NCI-H1105 treated with DMSO at 0.1 percent for 48 hours (cell line): ENCODE measurements at regions not wholly inside any gene's neighbourhood (a gene's known extent, or its start where the extent isn't known, plus 50 kb on each side); places are given as distances from the start of the nearest gene placed in this dataset.
"Not testable (repeated sequence)": the region's sequence is repeated elsewhere in the genome, so short reads cannot be mapped to it uniquely, and the experiment has no call there.

Experiments
- DNase-seq: peaks from one replicate; lab custom pipeline; 2025; lab: John Stamatoyannopoulos, UW

DNA sequence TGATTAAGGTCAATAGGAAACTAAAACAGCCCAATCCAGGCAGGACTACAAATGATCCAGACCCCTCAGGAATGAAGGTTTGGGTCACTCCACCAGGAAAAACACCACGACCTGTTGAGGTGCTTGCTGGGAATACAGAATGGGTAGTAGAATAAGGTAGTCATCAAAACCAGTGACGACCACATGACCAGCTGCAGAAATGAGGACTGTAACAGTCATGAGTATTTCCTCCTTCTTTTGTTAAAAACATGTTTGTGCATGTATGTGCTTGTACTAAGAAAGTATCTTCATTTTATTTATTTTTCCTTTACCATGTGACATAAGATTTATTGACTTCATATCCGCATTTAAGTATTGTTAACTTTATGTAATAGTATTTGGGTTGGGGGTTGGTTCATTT, 603.5 kb upstream of the NR3C2 start:
- no peak for DNase-seq

DNA sequence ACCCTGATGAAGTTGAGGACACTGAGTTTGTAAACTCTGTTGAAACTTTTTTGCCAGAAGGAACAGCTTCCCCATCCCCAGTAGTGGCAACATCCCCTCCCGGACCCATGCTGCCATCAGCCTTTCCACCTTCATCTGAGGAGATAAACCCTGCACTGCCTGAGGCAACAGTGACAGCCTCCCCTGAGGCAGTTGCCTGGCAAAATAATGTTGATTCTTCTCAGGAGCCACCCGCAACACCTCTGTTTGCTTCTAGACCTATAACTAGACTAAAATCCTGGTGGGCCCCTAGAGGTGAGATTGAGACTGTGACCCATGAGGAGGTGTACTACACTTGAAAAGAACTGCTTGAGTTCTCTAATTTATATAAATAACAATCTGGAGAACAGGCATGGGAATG, 597.6 kb upstream of the NR3C2 start:
- DNase-seq, result not testable (repeated sequence)

DNA sequence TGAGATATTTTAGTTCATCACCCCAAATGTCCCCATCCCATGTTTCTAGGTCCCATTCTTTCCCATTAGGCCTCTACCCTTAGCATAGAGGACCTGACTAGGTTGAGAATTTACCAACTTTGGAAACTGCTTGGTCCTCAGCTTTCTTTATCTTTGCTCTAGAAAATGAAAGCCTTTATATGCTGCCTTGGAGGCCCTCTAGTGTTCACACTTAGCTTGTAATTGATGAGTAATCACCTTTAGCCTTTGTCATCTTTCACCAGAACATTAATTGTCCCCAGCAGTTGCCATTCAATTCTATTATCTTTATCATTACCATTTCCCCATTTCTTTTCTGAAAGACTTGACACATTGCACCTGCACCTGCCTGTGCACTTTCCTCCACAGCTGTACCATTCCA, 589.2 kb upstream of the NR3C2 start:
- no peak for DNase-seq

DNA sequence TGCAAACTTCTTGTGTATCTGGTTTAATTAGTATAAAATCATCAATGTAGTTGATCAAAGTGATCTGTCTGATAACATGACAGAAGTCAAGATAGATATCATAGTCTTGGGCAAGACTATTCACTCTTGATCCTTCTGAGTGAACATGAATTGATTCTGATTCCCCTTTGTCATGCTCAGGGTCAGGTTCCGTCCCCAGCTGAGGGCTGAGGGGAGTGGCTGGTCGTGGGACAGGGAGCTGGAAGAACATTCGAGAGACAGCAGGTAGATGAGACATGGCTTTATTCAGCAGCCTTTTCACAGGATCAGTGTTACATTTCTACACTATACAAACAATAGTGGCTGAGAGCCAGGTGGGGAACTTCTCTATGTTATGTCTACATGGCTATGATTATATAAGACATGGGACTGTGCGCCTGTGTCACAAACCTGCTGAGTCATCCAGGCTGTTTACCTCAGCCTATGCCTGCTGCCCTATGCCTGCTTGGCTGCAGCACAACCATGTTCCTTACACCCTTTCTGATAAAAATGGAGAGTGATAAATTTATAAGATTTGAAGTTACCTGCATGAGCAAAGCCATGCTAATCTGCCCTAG, 586.9 kb upstream of the NR3C2 start:
- DNase-seq, result no peak

DNA sequence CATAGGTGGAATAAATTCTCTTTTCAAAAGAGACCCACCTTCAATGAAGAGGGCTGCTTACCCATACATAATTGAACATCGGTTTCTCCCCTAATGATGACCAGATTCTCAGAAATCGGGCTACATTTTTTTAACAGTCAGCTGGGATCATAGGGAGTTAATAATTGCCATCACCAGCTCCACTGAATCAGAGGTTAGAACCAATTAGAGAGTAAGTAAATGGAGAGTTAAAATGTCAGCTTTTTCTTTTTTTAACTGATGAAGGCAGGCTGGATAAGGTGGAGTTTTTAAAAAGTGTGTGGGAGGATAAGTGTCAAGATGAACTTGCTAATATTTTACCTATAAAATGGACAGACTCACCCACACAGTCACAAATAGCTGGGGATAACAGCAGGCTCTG, 584.5 kb upstream of the NR3C2 start:
- no peak for DNase-seq

DNA sequence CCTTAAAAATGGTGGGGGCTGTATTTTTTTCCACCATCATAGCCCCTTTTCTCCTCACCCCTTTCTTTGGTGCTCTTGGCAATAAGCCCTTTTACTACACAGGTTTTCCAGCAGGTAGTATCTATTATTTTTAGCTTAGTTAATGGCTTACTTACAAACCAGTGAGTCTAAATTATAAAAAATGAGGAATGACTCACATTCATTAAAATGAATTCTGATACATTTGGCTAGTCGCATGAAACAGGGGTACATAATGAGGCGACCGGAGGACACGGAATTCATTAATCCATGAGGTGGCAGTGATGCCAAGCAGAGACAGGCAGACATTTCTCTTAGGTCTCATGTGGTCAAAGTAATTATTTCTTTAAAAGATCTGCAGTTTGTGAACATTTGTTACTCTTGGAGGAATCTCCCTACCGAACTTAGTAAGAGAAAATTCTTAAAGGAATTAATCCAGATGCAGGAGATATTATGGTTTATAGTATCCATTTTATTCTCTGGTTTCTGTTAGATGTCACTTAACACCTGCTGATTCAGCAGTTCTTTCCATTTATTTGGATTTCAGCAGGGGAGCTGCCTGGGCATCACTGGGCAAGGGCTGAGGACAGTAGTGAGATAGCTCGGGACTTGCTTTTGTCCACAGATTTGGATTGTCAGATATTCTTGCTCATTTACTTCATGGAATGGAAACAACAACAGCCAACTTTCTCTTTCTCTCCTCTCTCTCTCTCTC, 575.0 kb upstream of the NR3C2 start:
- no peak for DNase-seq

DNA sequence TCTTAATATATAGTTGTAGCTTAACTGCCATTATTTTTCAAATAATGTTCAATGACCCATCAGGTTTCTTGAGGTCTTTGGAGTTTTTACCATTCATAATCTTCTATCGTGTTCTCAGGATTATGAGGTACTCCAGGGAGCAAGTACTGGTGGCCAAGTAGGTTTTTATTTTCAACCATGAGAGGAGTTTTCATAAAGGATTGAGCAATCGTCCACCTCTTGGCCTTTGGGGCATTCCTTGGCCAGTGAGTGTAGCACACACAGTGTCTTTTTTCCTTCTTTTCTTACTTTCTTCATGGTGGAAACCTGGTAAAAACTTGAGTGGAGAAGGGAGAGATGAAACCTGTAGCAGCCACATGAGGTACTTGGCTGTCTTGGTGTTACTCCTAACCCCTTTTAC, 567.0 kb upstream of the NR3C2 start:
- no peak for DNase-seq

DNA sequence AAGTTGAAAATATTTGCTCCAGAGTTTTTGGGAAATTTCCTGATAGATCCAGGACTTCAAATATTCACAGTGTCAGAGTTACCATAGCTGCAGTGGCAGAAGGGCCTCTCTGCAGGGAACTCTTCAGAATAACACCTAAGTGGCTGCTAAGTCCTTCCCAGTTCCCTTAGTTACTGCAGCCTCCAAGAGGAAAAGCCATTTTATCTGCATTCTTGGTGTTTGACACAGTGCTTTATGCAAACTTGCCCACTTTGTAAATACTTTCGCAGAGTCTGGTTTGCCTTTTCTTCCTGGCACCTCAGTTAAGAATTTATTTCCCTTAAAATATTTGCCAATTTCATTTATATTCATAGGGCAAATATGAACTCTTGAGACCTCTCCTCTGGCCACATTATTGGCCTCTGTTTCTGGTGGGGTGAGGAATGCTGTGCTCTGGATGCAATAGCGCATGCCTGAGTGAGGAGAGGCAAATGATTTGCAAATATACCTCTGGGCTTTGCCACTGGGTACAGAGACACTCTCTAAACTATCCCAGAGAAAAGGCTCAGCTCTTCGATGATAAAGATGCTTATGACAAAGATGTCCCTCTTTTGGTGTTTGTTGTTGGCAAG, 566.3 kb upstream of the NR3C2 start:
- DNase-seq, result no peak

DNA sequence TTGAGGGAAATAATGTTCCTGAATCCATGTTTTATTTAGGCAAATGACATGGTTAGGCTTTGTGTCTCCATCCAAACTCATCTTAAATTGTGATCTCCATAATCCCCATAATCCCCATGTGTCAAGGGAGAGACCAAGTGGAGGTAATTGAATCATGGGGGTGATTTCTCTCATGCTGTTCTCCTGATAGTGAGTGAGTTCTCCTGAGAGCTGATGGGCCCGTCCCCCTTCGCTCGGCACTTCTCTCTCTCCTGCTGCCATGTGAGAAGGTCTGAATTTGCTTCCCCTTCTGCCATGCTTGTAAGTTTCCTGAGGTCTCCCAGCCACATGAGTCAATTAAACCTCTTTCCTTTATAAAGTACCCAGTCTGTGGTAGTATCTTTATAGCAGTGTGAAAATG, 563.0 kb upstream of the NR3C2 start:
- no peak for DNase-seq

DNA sequence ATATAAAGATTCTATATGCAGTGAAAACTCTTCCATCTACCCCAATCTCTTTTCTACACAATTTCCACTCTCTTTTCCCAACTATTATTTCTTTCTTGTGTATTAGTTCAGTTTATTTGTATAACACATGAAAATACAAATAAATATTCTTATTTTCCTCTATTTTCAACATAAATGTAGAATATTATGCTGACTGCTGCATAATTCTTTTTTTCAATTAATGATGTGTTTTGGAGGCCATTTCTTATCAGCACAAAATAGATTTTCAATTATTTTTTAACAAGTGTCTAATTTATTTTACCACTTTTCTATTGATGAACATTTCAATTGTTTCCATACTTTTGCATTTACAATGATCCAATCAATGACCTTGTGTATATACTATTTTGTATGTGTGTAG, 557.7 kb upstream of the NR3C2 start:
- DNase-seq, result no peak

DNA sequence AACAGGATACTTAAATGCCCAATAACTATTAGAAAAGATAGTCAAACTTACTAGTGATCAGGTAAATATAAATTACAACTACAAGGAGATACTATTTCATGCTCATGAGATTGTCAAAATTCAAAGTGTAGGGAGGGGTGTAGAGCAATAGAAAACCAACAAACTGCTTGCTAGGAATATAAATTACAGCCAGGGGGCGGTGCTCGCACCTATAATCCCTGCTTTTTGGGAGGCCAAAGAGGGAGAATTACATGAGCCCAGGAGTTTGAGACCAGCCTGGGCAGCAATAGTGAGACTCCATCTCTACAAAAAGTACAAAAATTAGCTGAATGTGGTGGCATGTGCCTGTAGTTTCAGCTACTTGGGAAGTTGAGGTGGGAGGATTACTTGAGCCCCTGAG, 556.5 kb upstream of the NR3C2 start:
- DNase-seq, result no peak

DNA sequence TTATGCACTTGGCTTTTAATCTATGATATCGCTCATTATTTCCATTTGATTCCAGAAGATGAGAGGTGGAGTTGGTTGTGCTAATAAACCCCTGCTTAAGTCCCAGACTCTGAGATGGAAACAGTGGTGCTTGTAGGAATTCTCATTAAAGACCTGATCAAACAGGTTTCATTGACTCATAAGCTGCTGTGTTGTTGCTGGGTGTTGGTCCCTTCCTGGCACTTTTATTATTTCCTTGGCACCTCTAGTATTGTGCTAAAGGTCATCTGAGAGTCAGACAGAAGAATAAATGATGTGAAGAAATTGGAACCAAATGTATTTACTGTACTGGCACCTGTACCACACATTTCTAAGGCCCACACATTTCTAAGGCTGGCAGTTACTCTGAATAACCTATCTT, 544.7 kb upstream of the NR3C2 start:
- DNase-seq, result no peak

DNA sequence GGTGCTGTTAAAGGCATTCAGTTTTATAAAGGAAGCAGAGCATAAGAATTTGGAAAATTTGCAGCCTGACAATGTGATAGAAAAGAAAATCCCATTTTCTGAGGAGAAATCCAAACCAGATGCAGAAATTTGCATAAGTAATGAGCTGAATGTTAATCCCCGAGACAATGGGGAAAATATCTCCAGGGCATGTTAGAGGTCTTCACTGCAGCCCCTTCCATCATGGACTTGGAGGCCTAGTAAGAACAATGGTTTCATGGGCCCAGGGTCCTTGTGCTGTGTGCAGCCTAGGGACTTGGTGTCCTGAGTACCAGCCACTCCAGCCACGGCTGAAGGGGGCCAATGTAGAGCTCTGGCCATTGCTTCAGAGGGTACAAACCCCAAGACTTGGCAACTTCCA, 542.7 kb upstream of the NR3C2 start:
- no peak for DNase-seq

DNA sequence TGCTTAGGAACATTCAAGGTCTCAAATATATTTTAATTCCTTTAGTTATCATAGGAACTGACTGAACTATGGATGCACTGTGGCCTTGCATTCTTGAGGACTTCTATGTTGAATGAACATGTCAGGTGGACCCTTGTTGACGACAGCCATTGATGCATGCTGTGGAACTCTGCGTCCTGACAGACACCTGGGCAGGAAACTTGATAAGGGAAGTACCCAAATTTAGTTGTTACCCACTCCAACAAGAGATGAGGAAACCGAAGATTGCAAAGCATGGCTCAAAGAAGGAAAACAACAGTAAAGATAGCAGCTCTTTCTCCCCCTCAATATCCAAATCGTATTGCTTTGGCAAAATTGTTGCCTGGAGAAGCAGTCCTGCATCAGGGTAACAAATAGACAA, 540.0 kb upstream of the NR3C2 start:
- no peak for DNase-seq

DNA sequence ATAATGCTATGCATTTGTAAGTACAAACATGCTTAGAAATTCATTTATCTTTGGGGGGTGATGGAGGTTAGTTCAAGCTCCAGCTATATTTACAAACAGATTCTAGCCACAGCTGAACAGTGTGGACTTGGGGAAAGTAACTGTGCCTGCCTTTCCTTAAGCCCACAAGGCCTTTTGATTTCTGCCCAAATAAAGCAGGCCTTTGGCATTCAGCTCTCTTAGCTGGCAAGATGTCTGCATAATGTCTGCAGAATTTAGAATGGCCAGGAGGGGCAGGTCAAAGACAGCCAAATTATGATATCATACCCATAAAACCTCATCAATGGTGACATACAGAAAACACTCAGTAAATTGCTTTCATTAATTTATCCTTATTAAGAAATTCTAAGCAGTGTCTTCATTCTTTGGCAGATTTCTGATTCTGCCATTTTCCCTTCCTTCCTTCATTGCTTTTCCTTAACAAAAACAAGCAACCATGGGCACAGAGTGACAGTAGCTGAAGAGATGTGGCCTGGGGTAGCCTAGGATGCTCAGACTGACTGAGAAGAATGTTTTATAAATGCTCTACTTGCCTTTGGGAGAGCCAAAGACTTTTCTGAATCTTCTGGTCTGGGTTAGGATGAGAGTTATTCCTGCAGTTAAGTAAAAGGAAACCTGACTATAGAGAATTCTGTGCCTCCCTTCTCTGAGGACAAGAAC, 538.7 kb upstream of the NR3C2 start:
- DNase-seq, result no peak

DNA sequence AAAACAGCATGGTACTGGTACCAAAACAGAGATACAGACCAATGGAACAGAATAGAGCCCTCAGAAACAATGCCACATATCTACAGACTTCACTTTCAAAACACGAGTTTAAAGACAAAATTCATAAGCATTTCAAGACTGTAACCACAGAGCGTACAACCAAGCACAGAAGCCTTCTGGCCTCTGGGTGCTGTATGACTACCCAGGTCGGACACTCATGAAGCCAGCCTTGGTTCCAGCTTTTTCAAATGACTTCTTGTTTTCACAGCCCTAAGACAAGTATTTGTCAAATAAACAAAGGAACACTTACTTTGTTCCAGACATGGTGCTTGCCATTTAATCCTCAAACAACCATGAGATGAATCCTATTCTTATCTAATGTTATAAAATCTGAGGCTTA, 536.1 kb upstream of the NR3C2 start:
- no peak for DNase-seq

DNA sequence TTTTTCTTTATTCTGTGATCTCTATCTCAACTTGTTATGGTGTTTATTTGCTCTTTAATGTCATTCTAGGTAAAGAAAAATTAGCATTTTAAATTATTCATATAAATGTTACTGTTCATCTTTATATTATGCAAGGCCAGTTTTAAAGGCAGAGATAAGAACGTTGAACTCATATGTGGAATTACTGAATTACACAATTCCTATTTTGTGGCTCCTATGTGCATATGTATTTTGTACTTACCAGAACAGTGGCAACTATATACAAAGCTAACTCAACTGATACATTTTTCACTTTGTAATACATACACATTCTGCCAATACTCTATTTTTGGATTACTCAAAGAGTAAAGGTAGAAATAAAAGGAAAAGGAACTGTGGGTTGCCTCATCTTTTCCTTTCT, 533.2 kb upstream of the NR3C2 start:
- DNase-seq, result no peak

DNA sequence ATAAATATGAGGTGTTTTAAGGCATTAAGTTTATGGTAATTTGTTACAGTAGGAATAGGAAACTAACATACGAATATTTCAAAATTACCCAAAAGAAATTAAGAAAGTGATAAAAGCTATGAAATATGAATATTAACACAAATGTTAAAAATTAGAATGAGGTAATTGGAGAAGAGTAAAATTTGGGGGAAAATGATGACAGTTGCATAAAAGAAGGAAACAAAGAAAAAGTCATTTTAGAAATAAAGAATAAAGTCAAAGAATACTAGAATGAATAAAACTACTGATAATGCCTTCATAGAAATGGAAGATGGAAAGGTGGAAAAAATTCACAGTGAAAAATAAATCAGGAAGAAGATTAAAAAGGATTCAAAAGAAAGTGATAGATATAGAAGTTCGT, 522.9 kb upstream of the NR3C2 start:
- DNase-seq, result no peak

DNA sequence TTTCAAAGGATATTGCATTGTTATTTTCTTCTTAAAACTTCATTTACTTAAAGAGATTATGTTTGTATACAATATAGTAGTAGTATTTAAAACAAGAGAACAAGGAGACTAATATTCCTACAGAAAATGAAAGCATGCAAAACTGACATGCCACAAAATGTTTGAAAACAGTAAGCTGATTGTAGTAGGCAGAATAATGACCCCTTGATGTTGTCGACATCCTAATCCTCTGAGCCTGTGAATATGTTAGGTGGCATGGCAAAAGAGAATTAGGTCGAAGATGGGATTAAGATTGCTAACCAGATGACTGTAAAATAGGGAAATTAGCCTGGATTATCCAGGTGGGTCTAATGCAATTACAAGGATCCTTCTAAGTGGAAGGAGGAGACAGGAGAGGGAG, 522.2 kb upstream of the NR3C2 start:
- no peak for DNase-seq

DNA sequence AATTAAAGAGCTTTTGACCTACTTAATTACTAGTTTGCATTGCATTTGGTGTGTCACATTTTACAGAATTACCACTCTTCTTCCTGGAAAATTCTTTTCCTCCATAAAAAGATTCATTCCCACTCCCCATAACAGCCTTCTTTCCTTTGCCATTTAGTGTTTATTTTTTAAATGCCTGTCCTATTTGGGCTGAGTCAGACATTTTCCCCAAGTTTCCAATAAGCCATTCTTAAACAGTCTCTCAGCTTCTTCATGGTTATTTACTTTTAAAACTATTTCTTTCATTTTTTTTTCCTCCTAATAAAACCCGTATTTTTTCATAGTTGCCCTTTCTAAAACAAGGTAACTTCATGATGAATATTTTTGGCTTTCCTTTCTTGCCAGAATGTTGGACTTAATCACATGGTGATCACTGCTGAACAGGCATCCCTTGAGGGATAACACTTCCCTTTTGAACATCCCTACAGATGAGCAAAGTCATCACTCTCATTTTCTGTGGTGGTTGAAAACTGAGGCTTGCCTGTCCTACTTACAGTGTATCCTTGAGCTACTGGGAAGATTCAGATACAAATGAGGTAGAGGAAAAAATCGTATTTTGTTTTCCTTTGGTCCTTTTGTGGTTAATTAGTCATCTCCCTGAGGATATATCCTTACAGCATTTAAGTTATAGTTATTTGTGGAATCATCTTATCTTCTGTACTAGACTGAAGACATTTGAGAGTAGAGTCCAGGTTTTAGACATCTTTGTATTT, 520.5 kb upstream of the NR3C2 start:
- DNase-seq, result no peak

DNA sequence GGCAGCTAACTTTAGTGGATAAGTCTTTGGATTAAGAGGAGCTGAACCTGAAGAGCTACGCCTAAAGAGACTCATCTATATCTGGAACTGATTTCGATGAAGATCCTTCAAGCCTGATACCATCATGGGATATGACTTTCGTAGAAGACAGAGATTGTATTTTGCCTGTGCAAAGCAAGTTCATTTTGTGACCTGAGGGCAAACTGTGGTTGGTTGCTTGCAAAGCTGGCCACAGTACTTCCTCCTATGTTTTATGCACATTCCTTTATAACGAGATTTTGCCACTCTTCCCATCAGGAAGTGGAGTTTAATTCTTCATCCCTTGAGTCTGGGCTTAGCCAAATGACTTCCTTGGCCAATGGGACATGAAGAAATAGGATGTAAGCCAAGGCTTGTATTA, 519.3 kb upstream of the NR3C2 start:
- no peak for DNase-seq

DNA sequence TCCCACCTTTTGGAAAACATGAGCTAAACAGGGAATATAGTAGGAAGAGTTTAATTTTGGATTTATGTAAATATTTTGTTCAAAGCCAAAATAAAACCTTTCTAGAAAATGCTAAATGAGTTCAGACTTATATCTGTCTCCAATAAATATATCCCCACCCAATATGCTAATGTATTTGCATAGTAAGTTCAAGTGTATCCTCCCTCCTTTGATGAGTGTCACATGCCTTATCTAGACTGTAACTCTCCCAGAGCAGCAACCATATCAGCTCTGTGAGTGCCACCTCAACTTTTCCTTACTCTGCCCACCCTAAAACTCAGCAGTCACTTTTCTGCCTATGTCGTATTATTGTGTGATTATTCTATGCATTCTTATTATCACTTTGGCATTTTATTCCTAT, 516.1 kb upstream of the NR3C2 start:
- DNase-seq, result no peak
